SK-N-SH (cell line): ENCODE measurements at regions not wholly inside any gene's neighbourhood (a gene's known extent, or its start where the extent isn't known, plus 50 kb on each side); places are given as distances from the start of the nearest gene placed in this dataset.

Source experiments
- CTCF ChIA-PET: fragments of 300-600, 350-600 bp; formaldehyde crosslinking; extraction: SDS; loops from one replicate; lab custom pipeline; 2021; lab: Yijun Ruan, JAX
- POLR2A ChIA-PET: fragments of 350-600 bp; sonication (Branson Sonifier 250); formaldehyde crosslinking; extraction: SDS; loops from one replicate; lab custom pipeline; 2020; ENCODE audit warnings: antibody characterized with exemption, inconsistent platforms; lab: Yijun Ruan, JAX
- DNase-seq: peaks from one replicate; pipeline ENCODE4 v3.0.0; 2012
- H2AFZ ChIP-seq: fragments of 200-600 bp; sonication (generic); 2 replicates; pipeline ENCODE4 v1.8.1; 2016; ENCODE audit warnings: antibody characterized with exemption, mild to moderate bottlenecking, low read depth
- H3F3A ChIP-seq: fragments of 200-600 bp; sonication (generic); replicated peaks from 2 replicates; pipeline ENCODE3; 2016; ENCODE audit warnings: antibody characterized with exemption, mild to moderate bottlenecking; ENCODE audit not compliant: insufficient read depth
- H3K27ac ChIP-seq, 2 experiments: fragments of 200-500 bp in 1 of 2; fragments of 200-600 bp in 1 of 2; sonication (Bioruptor generic) in 1 of 2; sonication (generic), shearing (Covaris generic) in 1 of 2; 2 replicates each; pipeline versions ENCODE4 v1.5.1 to v1.6.1; 2014 to 2016; ENCODE audit warnings: low read depth in 2 of 2, inconsistent platforms in 1 of 2, low read length in 1 of 2, mild to moderate bottlenecking in 1 of 2, mixed read lengths in 1 of 2
- H3K27me3 ChIP-seq: fragments of 200-600 bp; sonication (generic), shearing (Covaris generic); 2 replicates; pipeline ENCODE4 v1.6.1; 2016; ENCODE audit warnings: mixed run types; ENCODE audit not compliant: insufficient read depth
- H3K36me3 ChIP-seq, 2 experiments: fragments of 200-500 bp in 1 of 2; fragments of 200-600 bp in 1 of 2; sonication (Bioruptor generic) in 1 of 2; sonication (generic) in 1 of 2; replicated peaks in 1 of 2; 2 replicates each; pipeline versions ENCODE3 to v1.5.1; 2014 to 2016; ENCODE audit warnings: low read length in 1 of 2, mild to moderate bottlenecking in 1 of 2; ENCODE audit not compliant: insufficient read depth in 2 of 2, control insufficient read depth in 1 of 2
- H3K4me1 ChIP-seq, 2 experiments: fragments of 200-500 bp in 1 of 2; fragments of 200-600 bp in 1 of 2; sonication (Bioruptor generic) in 1 of 2; sonication (generic), shearing (Covaris generic) in 1 of 2; 2 replicates each; pipeline versions ENCODE4 v1.5.1 to v1.6.1; 2014 to 2016; ENCODE audit warnings: low read depth in 1 of 2, low read length in 1 of 2, mixed run types in 1 of 2; ENCODE audit not compliant: insufficient read depth in 2 of 2, control insufficient read depth in 1 of 2
- H3K4me2 ChIP-seq: fragments of 200-600 bp; sonication (generic), shearing (Covaris generic); 2 replicates; pipeline ENCODE4 v1.6.1; 2017; ENCODE audit warnings: mixed run types
- H3K4me3 ChIP-seq, 2 experiments: fragments of 200-500 bp in 1 of 2; fragments of 200-600 bp in 1 of 2; sonication (Bioruptor generic) in 1 of 2; sonication (generic), shearing (Covaris generic) in 1 of 2; 2 replicates each; pipeline versions ENCODE4 v1.5.1 to v1.8.1; 2014 to 2016; ENCODE audit warnings: low read depth in 2 of 2, inconsistent platforms in 1 of 2, low read length in 1 of 2, mild to moderate bottlenecking in 1 of 2, mixed read lengths in 1 of 2, moderate library complexity in 1 of 2
- H3K79me2 ChIP-seq: fragments of 200-600 bp; sonication (generic); 2 replicates; pipeline ENCODE4 v1.8.1; 2017; ENCODE audit warnings: mild to moderate bottlenecking; ENCODE audit not compliant: insufficient read depth
- H3K9ac ChIP-seq: fragments of 200-600 bp; sonication (generic); 2 replicates; pipeline ENCODE4 v1.6.1; 2017; ENCODE audit warnings: mixed run types
- H3K9me2 ChIP-seq: fragments of 200-600 bp; sonication (generic); 2 replicates; pipeline ENCODE4 v1.6.1; 2017; ENCODE audit warnings: mixed run types
- H3K9me3 ChIP-seq: fragments of 200-600 bp; sonication (generic); 2 replicates; pipeline ENCODE4 v1.6.1; 2017; ENCODE audit warnings: mixed run types, mild to moderate bottlenecking, moderate library complexity
- H4K20me1 ChIP-seq: fragments of 200-600 bp; sonication (generic); 2 replicates; pipeline ENCODE4 v1.6.1; 2017; ENCODE audit warnings: mild to moderate bottlenecking, mixed run types; ENCODE audit not compliant: insufficient read depth
- CHD2 ChIP-seq: fragments of 150-350 bp; IDR thresholded peaks from 2 replicates; pipeline ENCODE4 v1.6.1; 2018; ENCODE audit warnings: low read length; ENCODE audit not compliant: partially characterized antibody
- EP300 ChIP-seq, 2 experiments: IDR thresholded peaks; 2 replicates each; pipeline versions ENCODE4 v1.4.0 to v1.6.1; 2012; ENCODE audit warnings: borderline replicate concordance in 1 of 2, low read depth in 1 of 2, low read length in 1 of 2
- FOSL2 ChIP-seq: IDR thresholded peaks from 2 replicates; pipeline ENCODE4 v1.4.0; 2012; ENCODE audit warnings: low read depth, mild to moderate bottlenecking, moderate library complexity, borderline replicate concordance
- FOXJ3 ChIP-seq: sonication (generic); formaldehyde crosslinking; IDR thresholded peaks from 2 replicates; pipeline ENCODE4 v1.5.1; 2020; ENCODE audit warnings: mild to moderate bottlenecking, missing genetic modification reagents
- FOXM1 ChIP-seq: IDR thresholded peaks from 2 replicates; pipeline ENCODE4 v1.4.0; 2012; ENCODE audit warnings: low read depth, mild to moderate bottlenecking
- GABPA ChIP-seq: IDR thresholded peaks from 2 replicates; pipeline ENCODE4 v1.4.0; 2012; ENCODE audit warnings: low read depth, mild to moderate bottlenecking
- MXI1 ChIP-seq: IDR thresholded peaks from 2 replicates; pipeline ENCODE4 v1.6.1; 2012; ENCODE audit warnings: mild to moderate bottlenecking, low read depth, low read length, improper control_type of control experiment
- NRF1 ChIP-seq: IDR thresholded peaks from 2 replicates; pipeline ENCODE4 v1.6.1; 2012; ENCODE audit warnings: low read depth, mild to moderate bottlenecking, low read length
- POLR2AphosphoS5 ChIP-seq: IDR thresholded peaks from 2 replicates; pipeline ENCODE4 v1.6.1; 2012; ENCODE audit warnings: low read depth, low read length
- RAD21 ChIP-seq: IDR thresholded peaks from 2 replicates; pipeline ENCODE4 v1.6.1; 2012; ENCODE audit warnings: mild to moderate bottlenecking, low read length
- RFX5 ChIP-seq: IDR thresholded peaks from 2 replicates; pipeline ENCODE4 v1.6.1; 2012; ENCODE audit warnings: mild to moderate bottlenecking, improper control_type of control experiment, low read length
- RXRA ChIP-seq: IDR thresholded peaks from 2 replicates; pipeline ENCODE4 v1.4.0; 2012; ENCODE audit warnings: low read depth, mild to moderate bottlenecking, borderline replicate concordance
- TCF12 ChIP-seq: IDR thresholded peaks from 2 replicates; pipeline ENCODE4 v1.4.0; 2012
- WGBS: methylation state at CpG from one replicate; pipeline ENCODE4 v1.1.6; 2017; ENCODE audit warnings: low lambda C conversion rate; 5-methylcytosine and 5-hydroxymethylcytosine counted together
- TF ChIP-seq, protein P1 (sequence below): IDR thresholded peaks from 2 replicates; pipeline ENCODE4 v1.4.0; 2012; ENCODE audit warnings: low read depth, borderline replicate concordance
- TF ChIP-seq, protein P2 (sequence below): fragments of 150-350 bp; IDR thresholded peaks from 2 replicates; pipeline ENCODE4 v1.6.1; 2017; ENCODE audit warnings: antibody characterized with exemption, low read length, low read depth, borderline replicate concordance
- TF ChIP-seq, protein P3 (sequence below): IDR thresholded peaks from 2 replicates; pipeline ENCODE4 v1.4.0; 2012; ENCODE audit warnings: low read depth

DNA sequence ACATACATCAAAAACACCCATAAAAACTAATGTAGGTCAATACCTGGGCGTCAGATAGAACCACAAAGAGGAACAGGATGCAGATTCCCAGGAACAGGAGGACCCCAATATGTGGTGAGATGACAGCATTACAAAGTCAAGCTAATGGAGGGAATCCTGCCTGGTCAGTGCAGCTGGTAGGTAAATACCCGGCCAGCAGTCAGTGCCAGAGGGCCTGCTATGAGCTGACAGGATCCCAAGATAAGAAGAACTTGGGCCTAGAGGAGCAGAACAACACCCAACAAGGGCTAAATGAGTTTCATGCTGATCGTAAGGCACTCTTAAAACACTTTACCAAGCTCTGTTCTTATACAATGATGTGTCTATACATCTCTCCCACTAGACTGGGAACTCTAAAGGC, 61.2 kb upstream of the KCNMB2 start (continued):
- TF ChIP-seq, protein P1, sequence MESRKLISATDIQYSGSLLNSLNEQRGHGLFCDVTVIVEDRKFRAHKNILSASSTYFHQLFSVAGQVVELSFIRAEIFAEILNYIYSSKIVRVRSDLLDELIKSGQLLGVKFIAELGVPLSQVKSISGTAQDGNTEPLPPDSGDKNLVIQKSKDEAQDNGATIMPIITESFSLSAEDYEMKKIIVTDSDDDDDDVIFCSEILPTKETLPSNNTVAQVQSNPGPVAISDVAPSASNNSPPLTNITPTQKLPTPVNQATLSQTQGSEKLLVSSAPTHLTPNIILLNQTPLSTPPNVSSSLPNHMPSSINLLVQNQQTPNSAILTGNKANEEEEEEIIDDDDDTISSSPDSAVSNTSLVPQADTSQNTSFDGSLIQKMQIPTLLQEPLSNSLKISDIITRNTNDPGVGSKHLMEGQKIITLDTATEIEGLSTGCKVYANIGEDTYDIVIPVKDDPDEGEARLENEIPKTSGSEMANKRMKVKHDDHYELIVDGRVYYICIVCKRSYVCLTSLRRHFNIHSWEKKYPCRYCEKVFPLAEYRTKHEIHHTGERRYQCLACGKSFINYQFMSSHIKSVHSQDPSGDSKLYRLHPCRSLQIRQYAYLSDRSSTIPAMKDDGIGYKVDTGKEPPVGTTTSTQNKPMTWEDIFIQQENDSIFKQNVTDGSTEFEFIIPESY = no peak
- no peak for TF ChIP-seq FOSL2
- TF ChIP-seq, protein P2, sequence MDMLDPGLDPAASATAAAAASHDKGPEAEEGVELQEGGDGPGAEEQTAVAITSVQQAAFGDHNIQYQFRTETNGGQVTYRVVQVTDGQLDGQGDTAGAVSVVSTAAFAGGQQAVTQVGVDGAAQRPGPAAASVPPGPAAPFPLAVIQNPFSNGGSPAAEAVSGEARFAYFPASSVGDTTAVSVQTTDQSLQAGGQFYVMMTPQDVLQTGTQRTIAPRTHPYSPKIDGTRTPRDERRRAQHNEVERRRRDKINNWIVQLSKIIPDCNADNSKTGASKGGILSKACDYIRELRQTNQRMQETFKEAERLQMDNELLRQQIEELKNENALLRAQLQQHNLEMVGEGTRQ = no peak
- TF ChIP-seq EP300 (IDR thresholded peaks at IDR 0.05; ENCODE audit: borderline replicate concordance in 1 of 2, low read depth in 1 of 2, low read length in 1 of 2) = no peak
- TF ChIP-seq FOXJ3 (CRISPR knock-in tag) = no peak
- TF ChIP-seq CHD2 = no peak

DNA sequence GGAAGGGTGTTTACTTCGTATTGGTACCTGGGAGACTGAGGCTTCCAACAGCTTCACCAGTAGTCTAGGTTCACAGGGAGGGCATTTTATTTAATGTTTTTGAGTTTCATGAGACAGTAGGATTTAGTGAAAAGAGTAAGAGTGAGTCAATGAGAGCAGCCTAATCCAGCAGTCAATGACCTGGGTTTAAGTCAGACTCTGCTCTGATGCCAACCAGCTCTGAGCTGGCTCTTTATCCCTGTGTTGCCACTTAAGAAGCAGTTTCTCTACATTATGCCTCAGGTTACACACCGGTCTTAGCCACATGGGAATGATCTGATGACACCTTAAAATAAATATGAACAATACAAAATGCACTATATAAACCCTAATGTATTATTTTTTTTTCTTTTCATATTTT, 59.4 kb upstream of the KCNMB2 start:
- no peaks in the 10 kb centered on the region for H4K20me1 ChIP-seq
- 24% methylated on average over 2 of the region's 2 CpGs for WGBS
- H3F3A ChIP-seq = no peaks in the 10 kb centered on the region
- H3K79me2 ChIP-seq = no peaks in the 10 kb centered on the region
- H2AFZ ChIP-seq = no peak overlapping the region
- no peak overlapping the region for H3K9ac ChIP-seq
- no peaks in the 10 kb centered on the region for H3K9me3 ChIP-seq
- H3K4me2 ChIP-seq = no peak overlapping the region
- 0 out of 2 replicates have a peak, but pooled peaks cover 4% of the 10 kb centered on the region for H3K27me3 ChIP-seq
- H3K36me3 ChIP-seq = no peaks in the 10 kb centered on the region
- no peak overlapping the region for H3K4me3 ChIP-seq
- ChIA-PET POLR2A (no interaction called here), CTCF (no interaction called here)
- no peak overlapping the region for H3K27ac ChIP-seq
- no peaks in the 10 kb centered on the region for H3K9me2 ChIP-seq
- TF ChIP-seq RFX5 (no peak), RAD21 (no peak), NRF1 (no peak), FOXM1 (no peak), POLR2AphosphoS5 (no peak), GABPA (no peak), TCF12 (no peak), RXRA (no peak), MXI1 (no peak)
- TF ChIP-seq, protein P2 = no peak
- TF ChIP-seq, protein P3, sequence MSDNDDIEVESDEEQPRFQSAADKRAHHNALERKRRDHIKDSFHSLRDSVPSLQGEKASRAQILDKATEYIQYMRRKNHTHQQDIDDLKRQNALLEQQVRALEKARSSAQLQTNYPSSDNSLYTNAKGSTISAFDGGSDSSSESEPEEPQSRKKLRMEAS = no peak
- no peak for DNase-seq
- peaks cover 0 to 7% of the 10 kb centered on the region in 2 experiments; a peak in 1 of 4 replicates for H3K4me1 ChIP-seq
